Nephron (organoid): ENCODE measurements at regions not wholly inside any gene's neighbourhood (a gene's known extent, or its start where the extent isn't known, plus 50 kb on each side); places are given as distances from the start of the nearest gene placed in this dataset.

Experiments used
- H3K27ac Mint-ChIP-seq, 3 experiments: 2 replicates each; pipeline ENCODE4 v1.8.0; 2020; ENCODE audit warnings: mixed read lengths in 3 of 3, mild to moderate bottlenecking in 2 of 3, moderate library complexity in 1 of 3
- H3K27me3 Mint-ChIP-seq: 2 replicates; pipeline ENCODE4 v1.8.0; 2021; ENCODE audit warnings: low read depth, mild to moderate bottlenecking, moderate library complexity, mixed read lengths
- H3K36me3 Mint-ChIP-seq: 2 replicates; pipeline ENCODE4 v1.8.0; 2020; ENCODE audit warnings: low read depth, mixed read lengths
- H3K4me1 Mint-ChIP-seq: 2 replicates; pipeline ENCODE4 v1.8.0; 2020; ENCODE audit warnings: mixed read lengths
- H3K4me3 Mint-ChIP-seq, 3 experiments: 2 replicates each; pipeline ENCODE4 v1.8.0; 2020; ENCODE audit warnings: mild to moderate bottlenecking in 3 of 3, mixed read lengths in 3 of 3, moderate library complexity in 2 of 3
- H3K9me3 Mint-ChIP-seq: 2 replicates; pipeline ENCODE4 v1.8.0; 2020; ENCODE audit warnings: mixed read lengths
- CTCF ChIP-seq, 3 experiments: fragments of 200-600 bp; sonication (generic); IDR thresholded peaks; one replicate each; pipeline ENCODE4 v1.5.0; 2021; ENCODE audit warnings: antibody characterized with exemption in 3 of 3; ENCODE audit not compliant: unreplicated experiment in 3 of 3

GRCh38 chr13:111905609-111905945, 161.4 kb upstream of the SOX1 start:
- Mint-ChIP-seq H3K27ac (no peak overlapping the region), H3K27me3 (peaks cover 31% of the 10 kb centered on the region), H3K9me3 (no peaks in the 10 kb centered on the region), H3K4me3 (no peak overlapping the region), H3K36me3 (no peaks in the 10 kb centered on the region), H3K4me1 (peaks cover 7% of the 10 kb centered on the region)
- no peak for TF ChIP-seq CTCF (IDR thresholded peaks at IDR 0.05; ENCODE audit: unreplicated experiment in 3 of 3)

GRCh38 chr13:111906306-111906705, 160.6 kb upstream of the SOX1 start:
- no peak for TF ChIP-seq CTCF (IDR thresholded peaks at IDR 0.05; ENCODE audit: unreplicated experiment in 3 of 3)
- no peak overlapping the region for H3K4me3 Mint-ChIP-seq
- no peak overlapping the region for H3K27ac Mint-ChIP-seq
- H3K4me1 Mint-ChIP-seq = no peaks in the 10 kb centered on the region
- H3K9me3 Mint-ChIP-seq = no peaks in the 10 kb centered on the region
- no peaks in the 10 kb centered on the region for H3K36me3 Mint-ChIP-seq
- peaks cover 34% of the 10 kb centered on the region for H3K27me3 Mint-ChIP-seq

GRCh38 chr13:111906816-111907215, 160.1 kb upstream of the SOX1 start:
- no peaks in the 10 kb centered on the region for H3K4me1 Mint-ChIP-seq
- no peak overlapping the region for H3K27ac Mint-ChIP-seq
- no peaks in the 10 kb centered on the region for H3K9me3 Mint-ChIP-seq
- H3K27me3 Mint-ChIP-seq = peaks cover 33% of the 10 kb centered on the region
- no peak overlapping the region for H3K4me3 Mint-ChIP-seq
- no peak for TF ChIP-seq CTCF (IDR thresholded peaks at IDR 0.05; ENCODE audit: unreplicated experiment in 3 of 3)
- no peaks in the 10 kb centered on the region for H3K36me3 Mint-ChIP-seq

- no peak for TF ChIP-seq CTCF (IDR thresholded peaks at IDR 0.05; ENCODE audit: unreplicated experiment in 3 of 3)
- no peak overlapping the region for H3K4me3 Mint-ChIP-seq
- no peaks in the 10 kb centered on the region for H3K36me3 Mint-ChIP-seq
- H3K27me3 Mint-ChIP-seq = peaks cover 33% of the 10 kb centered on the region
- no peak overlapping the region for H3K27ac Mint-ChIP-seq
- no peaks in the 10 kb centered on the region for H3K9me3 Mint-ChIP-seq
- no peaks in the 10 kb centered on the region for H3K4me1 Mint-ChIP-seq
Observed at GRCh38 chr13:111907341-111907880, 159.5 kb upstream of the SOX1 start.

- no peaks in the 10 kb centered on the region for H3K9me3 Mint-ChIP-seq
- H3K27me3 Mint-ChIP-seq = peaks cover 28% of the 10 kb centered on the region
- TF ChIP-seq CTCF (IDR thresholded peaks at IDR 0.05; ENCODE audit: unreplicated experiment in 3 of 3) = no peak
- H3K4me3 Mint-ChIP-seq = no peak overlapping the region
- H3K36me3 Mint-ChIP-seq = no peaks in the 10 kb centered on the region
- no peak overlapping the region for H3K27ac Mint-ChIP-seq
- H3K4me1 Mint-ChIP-seq = no peaks in the 10 kb centered on the region
Observed at GRCh38 chr13:111908361-111908760, 158.6 kb upstream of the SOX1 start.

- Mint-ChIP-seq H3K27ac (no peak overlapping the region), H3K27me3 (peaks cover 26% of the 10 kb centered on the region), H3K9me3 (no peaks in the 10 kb centered on the region), H3K36me3 (no peaks in the 10 kb centered on the region), H3K4me3 (no peak overlapping the region), H3K4me1 (no peaks in the 10 kb centered on the region)
- no peak for TF ChIP-seq CTCF (IDR thresholded peaks at IDR 0.05; ENCODE audit: unreplicated experiment in 3 of 3)
Observed at GRCh38 chr13:111908981-111909380, 158.0 kb upstream of the SOX1 start.
